Neural crest cell (in vitro differentiated cells): ENCODE measurements at regions not wholly inside any gene's neighbourhood (a gene's known extent, or its start where the extent isn't known, plus 50 kb on each side); places are given as distances from the start of the nearest gene placed in this dataset.

Source experiments
- DNase-seq: peaks from one replicate; pipeline ENCODE4 v3.0.0; 2021; ENCODE audit warnings: low read depth, mixed read lengths, low spot score
- H3K27ac Mint-ChIP-seq: one replicate; pipeline ENCODE4 v1.8.0; 2021; ENCODE audit warnings: mild to moderate bottlenecking, mixed read lengths; ENCODE audit not compliant: unreplicated experiment
- H3K27me3 Mint-ChIP-seq: 2 replicates; pipeline ENCODE4 v1.8.0; 2021; ENCODE audit warnings: low read depth, mild to moderate bottlenecking, mixed read lengths
- H3K36me3 Mint-ChIP-seq: 2 replicates; pipeline ENCODE4 v1.8.0; 2021; ENCODE audit warnings: low read depth, mild to moderate bottlenecking, mixed read lengths
- H3K4me1 Mint-ChIP-seq: 2 replicates; pipeline ENCODE4 v1.8.0; 2021; ENCODE audit warnings: mixed read lengths
- H3K4me3 Mint-ChIP-seq: one replicate; pipeline ENCODE4 v1.8.0; 2021; ENCODE audit warnings: mild to moderate bottlenecking, mixed read lengths
- H3K9me3 Mint-ChIP-seq: 2 replicates; pipeline ENCODE4 v1.8.0; 2021; ENCODE audit warnings: mixed read lengths
- CTCF ChIP-seq: fragments of 200-600 bp; sonication (generic); conservative IDR thresholded peaks from 2 replicates; pipeline ENCODE4 v1.5.0; 2021; ENCODE audit warnings: antibody characterized with exemption, mild to moderate bottlenecking

GRCh38 chr6:15872241-15873103 lies 209.6 kb upstream of the DTNBP1 start:
- DNase-seq = no peak
- Mint-ChIP-seq H3K9me3 (no peaks in the 10 kb centered on the region), H3K27ac (no peak overlapping the region), H3K36me3 (no peaks in the 10 kb centered on the region), H3K27me3 (no peaks in the 10 kb centered on the region), H3K4me1 (peaks cover 3% of the 10 kb centered on the region), H3K4me3 (no peak overlapping the region)
- TF ChIP-seq CTCF = no peak

GRCh38 chr6:15871276-15871675 lies 208.4 kb upstream of the DTNBP1 start:
- H3K36me3 Mint-ChIP-seq = no peaks in the 10 kb centered on the region
- no peaks in the 10 kb centered on the region for H3K27me3 Mint-ChIP-seq
- no peak overlapping the region for H3K27ac Mint-ChIP-seq
- peaks cover 3% of the 10 kb centered on the region for H3K4me1 Mint-ChIP-seq
- no peak for DNase-seq
- H3K9me3 Mint-ChIP-seq = no peaks in the 10 kb centered on the region
- TF ChIP-seq CTCF = no peak
- no peak overlapping the region for H3K4me3 Mint-ChIP-seq

- TF ChIP-seq CTCF = no peak
- Mint-ChIP-seq H3K9me3 (no peaks in the 10 kb centered on the region), H3K27ac (no peak overlapping the region), H3K36me3 (no peaks in the 10 kb centered on the region), H3K4me3 (no peak overlapping the region), H3K27me3 (no peaks in the 10 kb centered on the region), H3K4me1 (peaks cover 3% of the 10 kb centered on the region)
- no peak for DNase-seq
Measured at GRCh38 chr6:15870333-15871043, 207.7 kb upstream of the DTNBP1 start.

GRCh38 chr6:15864708-15865062 lies 201.9 kb upstream of the DTNBP1 start:
- no peak for TF ChIP-seq CTCF
- Mint-ChIP-seq H3K27ac (no peak overlapping the region), H3K9me3 (no peaks in the 10 kb centered on the region), H3K27me3 (no peaks in the 10 kb centered on the region), H3K4me3 (no peak overlapping the region), H3K4me1 (no peaks in the 10 kb centered on the region), H3K36me3 (no peaks in the 10 kb centered on the region)
- DNase-seq = no peak

- TF ChIP-seq CTCF = no peak
- Mint-ChIP-seq H3K36me3 (no peaks in the 10 kb centered on the region), H3K4me3 (no peak overlapping the region), H3K4me1 (no peaks in the 10 kb centered on the region), H3K27me3 (no peaks in the 10 kb centered on the region), H3K27ac (no peak overlapping the region), H3K9me3 (no peaks in the 10 kb centered on the region)
- DNase-seq = no peak
Measured at GRCh38 chr6:15864038-15864707, 201.3 kb upstream of the DTNBP1 start.
